NCI-H226 (cell line): ENCODE measurements at regions not wholly inside any gene's neighbourhood (a gene's known extent, or its start where the extent isn't known, plus 50 kb on each side); places are given as distances from the start of the nearest gene placed in this dataset.

Source experiments
- DNase-seq: peaks from one replicate; pipeline ENCODE4 v3.0.0-alpha.2; 2015

DNA sequence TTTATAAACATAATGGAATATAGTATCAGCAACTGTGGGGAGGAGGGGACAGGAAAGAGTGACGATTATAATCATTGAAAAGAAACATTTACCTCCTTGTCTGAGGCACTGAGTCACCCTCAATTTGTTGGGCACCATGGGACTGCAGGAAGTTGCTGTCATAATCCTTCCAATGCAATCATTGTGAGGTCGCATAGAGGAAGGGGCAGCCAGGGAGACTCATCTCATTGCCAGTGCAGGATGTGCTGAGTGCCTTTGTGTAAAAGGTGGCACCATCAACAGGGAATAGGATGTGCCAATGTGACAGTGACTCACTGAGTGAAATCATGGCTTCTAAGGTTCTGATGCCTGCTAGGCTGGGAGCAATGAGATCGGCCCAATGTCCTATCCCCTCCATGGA, 300.4 kb upstream of the ADAMTS9 start:
- DNase-seq: no peak

DNA sequence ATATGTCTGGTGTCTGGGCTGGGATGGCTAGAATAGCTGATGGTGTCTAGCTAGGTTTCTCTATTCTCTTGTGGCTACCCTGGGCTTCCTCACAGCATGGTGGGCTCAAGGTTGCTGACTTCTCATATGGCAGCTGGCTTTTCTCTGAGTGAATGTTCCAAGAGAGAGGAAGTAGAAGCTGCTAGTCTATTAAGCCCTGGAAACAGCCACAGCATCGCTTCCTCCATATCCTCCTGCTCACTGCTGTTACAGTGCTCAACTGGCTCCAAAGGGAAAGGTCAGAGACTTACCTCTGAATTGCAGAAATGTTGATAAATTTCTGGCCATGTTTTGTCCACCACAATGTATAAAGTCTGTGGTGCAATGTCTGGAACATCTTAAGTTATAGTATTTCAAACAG, 299.9 kb upstream of the ADAMTS9 start:
- no peak for DNase-seq

DNA sequence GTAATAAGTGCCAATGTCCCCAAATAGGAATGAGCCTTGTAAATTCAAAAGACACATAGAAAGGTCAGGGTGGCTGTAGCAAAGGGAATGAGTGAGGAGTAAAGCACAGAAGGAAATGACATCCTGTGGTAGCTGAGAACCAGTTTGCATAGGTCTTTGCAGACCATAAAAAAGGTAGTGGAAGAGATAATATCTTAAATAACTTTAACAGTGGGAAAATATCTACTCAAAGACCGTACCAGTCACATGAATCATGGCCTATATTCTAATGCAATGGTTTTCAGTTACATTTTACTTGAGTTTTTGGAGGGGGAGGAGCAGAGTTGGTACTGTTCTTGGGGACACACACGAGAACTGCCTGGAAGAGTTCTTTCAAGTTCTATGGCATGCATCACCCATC, 297.3 kb upstream of the ADAMTS9 start:
- no peak for DNase-seq

- peak; percentile 17 for DNase-seq
Measured at GRCh38 chr3:64983583-64984359, 296.0 kb upstream of the ADAMTS9 start.

DNA sequence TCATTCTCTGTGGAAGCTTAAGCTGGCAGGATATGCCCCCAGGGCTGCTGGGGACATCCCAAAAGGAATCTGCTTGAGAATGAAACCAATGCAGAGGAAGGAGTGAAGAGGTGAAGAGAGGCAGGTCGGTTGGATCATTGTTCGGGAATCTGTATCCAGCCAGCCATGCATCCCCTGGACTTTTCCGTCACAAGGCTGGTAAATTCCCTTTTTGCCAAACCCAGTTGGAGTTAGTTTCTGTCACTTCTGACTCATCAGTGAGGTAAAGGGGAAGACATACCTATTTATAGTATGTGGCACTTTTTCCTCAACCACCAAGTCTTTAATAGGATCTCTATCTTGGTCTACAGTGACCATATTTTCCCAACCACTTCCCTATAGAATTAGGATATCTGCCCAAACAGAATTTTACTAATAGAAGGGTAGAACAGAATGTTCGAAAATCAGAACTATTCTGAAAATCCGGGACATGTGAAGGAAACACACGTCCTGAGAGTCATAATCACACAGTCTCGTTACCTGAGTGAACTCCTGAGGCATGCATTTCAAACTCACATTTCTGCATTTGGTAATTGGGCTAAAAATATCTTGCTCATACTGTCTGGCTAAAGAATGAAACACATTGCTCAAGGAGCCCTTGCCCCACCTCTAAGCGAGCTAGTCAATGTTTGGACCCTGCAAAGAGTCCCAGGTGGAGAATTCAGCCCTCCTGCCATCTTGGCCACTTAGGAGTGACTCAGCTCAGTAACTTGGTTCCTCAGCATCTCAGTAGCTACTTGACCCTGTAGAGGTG, 289.7 kb upstream of the ADAMTS9 start:
- peak; percentile 79 for DNase-seq

- no peak for DNase-seq
Measured at GRCh38 chr3:64976456-64976855, 288.7 kb upstream of the ADAMTS9 start.

- peak; percentile 36 for DNase-seq
Measured at GRCh38 chr3:64975147-64975546, 287.3 kb upstream of the ADAMTS9 start.

DNA sequence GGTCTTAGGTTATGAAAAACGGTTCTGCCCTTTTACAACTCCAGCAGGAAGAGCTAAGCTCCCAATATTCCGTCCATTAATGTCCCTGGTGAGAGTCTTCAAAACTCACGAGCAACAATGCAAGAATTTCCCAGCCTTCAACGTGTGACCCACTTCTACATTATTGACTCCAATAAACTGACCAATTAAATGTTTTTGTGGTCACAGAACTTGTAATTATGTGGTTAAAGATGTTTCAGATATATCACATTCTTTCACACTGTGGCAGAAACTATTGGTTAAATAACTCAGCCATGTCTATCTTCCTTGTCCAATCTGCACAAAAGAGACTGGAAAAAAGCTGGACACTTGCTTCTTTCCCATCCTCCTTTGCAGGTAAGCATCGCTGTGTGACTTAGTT, 286.6 kb upstream of the ADAMTS9 start:
- no peak for DNase-seq

DNA sequence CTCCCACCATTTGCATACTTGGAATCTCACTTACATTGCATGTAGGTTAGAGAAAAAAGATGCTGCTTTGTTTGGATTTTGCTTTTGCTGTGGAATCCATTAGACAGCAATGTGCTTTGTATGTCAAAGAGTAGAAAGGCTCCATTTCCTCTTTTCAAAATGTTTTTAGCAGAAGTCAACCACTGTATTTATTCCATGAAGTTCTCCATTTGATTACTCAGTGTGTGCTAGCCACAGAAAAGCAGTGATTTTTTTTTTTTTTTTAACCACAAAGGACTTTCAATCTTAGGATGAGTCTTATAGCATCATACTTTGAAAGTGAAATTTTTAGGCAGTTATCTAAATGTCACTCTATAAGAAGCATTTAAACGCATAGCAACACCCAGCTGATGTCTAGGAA, 285.0 kb upstream of the ADAMTS9 start:
- DNase-seq: no peak

GRCh38 chr3:64971602-64972001, 283.8 kb upstream of the ADAMTS9 start:
- no peak for DNase-seq

DNA sequence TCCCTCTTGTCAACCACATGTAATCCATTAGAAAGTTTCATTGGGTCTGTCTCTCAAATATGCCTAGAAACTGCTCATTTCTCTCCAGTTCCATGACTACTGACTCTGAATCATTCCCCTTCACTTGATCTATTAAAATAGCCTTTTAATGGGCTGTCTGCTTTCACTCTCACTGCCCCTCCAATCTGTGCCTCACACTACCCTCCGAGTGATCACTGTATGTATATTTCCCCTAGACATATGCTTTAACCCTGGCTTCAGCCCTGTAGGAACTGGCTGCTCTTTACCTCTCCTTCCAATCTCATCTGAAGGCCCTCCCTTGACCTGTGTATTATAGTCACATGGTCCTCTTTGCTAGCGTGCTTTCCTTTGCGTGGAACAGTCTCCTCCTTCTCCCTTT, 282.8 kb upstream of the ADAMTS9 start:
- DNase-seq: no peak

- no peak for DNase-seq
Measured at GRCh38 chr3:64961301-64961700, 273.5 kb upstream of the ADAMTS9 start.

- no peak for DNase-seq
Measured at GRCh38 chr3:64958199-64958843, 270.5 kb upstream of the ADAMTS9 start.

- DNase-seq: no peak
Measured at GRCh38 chr3:64957408-64958198, 269.8 kb upstream of the ADAMTS9 start.

DNA sequence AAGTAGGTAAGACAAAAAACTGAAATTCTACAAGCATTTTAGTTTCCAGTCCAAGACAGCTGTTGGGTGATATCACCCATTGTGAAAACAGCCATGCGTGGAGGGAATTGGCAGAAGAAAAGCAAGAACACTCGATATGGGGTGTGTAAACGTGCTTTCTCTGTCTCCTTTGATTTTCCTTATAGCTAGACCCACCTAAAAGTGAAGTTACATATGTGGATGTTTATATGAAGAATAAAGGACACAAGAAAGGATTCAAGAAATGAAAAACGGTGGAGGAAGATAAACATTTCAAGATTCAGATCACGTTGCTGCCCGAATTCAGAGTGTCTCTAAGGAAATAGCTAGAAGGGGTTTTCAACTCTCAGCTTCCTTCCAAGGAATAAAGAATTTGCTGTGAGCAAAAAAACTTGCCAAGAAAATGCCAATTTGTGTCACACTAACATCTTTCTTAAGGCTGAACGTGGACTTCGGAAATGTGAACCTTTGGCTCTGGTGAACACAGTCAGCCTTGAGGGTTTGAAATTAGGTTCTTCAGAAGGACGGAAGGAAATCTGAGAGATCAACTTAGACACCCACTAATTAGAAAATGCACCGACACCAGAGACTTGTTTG, 269.0 kb upstream of the ADAMTS9 start:
- no peak for DNase-seq

DNA sequence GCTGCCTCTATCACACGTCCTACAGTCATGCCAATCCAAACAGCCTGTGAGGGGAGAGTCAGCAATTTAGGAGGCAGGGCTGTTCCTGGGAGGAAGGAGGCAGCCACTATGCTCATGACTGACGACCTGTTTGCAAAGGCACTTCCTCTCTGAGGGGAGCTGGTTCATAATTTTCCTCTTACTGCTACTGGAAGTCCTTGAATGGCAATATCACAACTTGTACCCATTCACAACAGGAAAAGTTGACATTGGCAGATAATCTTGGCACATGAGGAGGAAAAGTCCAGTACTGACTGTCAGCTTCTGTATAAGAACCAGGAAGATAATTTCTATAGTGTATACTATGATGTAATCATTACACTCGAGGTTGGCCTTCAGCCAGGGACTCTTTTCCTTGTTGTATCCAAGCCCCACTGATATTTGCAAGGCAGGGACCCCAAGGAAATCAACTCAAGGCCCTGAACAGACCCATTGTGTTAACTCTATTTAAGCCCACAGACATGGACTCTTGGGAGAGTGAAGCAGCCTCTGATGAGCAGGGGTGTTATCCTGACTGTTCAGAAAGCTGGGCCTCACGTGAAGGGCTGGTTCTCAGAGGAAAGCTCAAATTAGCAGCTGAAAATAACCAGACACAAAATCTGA, 267.3 kb upstream of the ADAMTS9 start:
- DNase-seq: no peak

GRCh38 chr3:64945171-64945729, 257.4 kb upstream of the ADAMTS9 start:
- no peak for DNase-seq

DNA sequence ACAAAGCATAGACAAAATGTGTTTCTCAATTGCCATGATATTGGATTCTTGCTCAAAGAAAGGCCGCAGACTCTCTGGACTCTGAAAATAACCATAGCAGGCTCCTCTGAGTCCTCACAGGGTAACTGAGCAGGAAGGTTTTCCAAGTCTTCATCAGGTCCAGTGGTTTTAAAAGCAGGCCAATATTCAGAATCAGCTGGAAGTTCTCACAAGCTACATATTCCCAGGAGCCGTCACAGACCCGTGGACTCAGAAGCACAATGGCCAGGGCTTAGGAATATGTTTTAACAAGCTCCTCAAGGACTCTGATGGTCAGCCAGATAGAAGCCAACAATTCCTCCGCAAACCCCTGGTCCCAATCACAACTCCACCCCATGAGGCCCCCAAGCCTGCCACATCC, 256.1 kb upstream of the ADAMTS9 start:
- DNase-seq: no peak

DNA sequence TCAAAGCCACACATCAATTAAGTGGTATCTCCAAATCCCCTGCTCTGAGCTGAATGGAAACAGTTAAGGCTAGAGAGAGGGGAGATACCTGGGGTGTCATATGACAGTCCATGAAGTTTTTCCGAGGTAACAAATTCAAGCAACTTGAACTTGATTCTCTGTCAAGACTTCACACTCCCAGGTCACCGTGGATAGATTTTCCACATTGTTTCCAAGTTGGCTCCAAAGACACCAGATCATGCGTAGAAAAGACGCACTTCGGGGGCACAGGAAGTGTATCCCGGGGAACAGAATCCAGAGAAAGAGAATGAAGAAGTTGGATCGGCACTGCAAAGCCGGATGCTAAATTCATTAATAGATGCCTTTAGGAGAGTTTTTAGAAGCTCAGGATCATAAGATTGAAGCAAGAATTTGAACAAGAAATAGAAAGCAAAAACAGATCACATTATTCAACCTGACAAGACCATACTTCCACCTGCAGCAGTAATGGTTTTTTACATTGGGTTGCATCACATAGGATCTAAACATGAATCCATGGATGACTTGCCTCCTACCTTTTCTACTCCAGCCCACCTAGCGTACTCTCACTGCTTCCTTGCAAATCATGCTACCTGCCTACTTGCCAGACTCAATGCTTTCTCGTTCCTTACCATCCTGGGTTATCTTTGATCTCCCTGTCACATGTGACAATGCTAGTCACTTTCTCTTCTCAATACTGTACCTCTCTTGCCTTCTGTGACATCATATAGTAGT, 253.0 kb upstream of the ADAMTS9 start:
- DNase-seq: no peak

DNA sequence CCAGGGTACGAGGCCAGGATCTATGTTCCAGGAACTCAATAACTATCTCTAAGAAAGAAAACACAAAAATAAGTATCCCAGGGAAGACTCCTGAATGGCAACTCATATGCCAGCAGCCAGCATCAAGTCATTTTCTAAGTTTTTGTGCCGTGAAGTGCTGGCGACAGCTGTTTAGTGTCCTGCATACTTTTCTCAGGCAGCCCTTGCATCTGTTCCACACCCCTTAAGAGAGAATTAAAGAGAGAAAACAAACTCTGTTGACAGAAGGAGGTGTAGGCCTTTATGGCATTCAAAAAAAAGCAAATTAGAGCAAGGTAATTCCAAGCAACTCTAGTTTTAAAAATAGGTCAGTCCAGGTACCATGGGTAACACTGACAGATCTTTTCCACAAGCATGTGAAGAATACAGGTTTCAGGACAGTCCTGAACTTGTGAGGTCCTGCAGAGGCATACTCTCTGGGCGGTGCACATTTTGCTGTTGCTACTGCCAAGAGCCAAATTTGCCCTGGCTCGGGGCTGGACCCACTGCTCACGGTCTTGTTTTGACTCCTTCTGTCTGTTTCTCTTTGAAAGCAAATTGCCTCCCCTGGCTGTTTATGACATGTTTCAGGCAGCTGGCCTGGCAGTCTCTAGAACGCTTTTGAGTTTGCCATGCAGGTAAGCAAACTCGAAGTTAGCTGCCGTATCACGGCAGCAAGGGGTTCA, 252.1 kb upstream of the ADAMTS9 start:
- no peak for DNase-seq
